Esophagus squamous epithelium (tissue), 4 donors: ENCODE measurements at regions not wholly inside any gene's neighbourhood (a gene's known extent, or its start where the extent isn't known, plus 50 kb on each side); places are given as distances from the start of the nearest gene placed in this dataset.

Source experiments
- POLR2A ChIP-seq, 4 donors: fragments of 450-650 bp; IDR thresholded peaks; one replicate each; pipeline ENCODE4 v1.6.1; 2017; ENCODE audit warnings: antibody characterized with exemption in 4 of 4, mild to moderate bottlenecking in 4 of 4, moderate library complexity in 3 of 4
- TF ChIP-seq, protein P1 (sequence below), 6 experiments: fragments of 450-650 bp in 4 of 6; fragments of 200-600 bp in 2 of 6; sonication (generic) in 2 of 6; IDR thresholded peaks; one replicate each; pipeline ENCODE4 v1.5.1; 2016 to 2019; ENCODE audit warnings: antibody characterized with exemption in 6 of 6, mild to moderate bottlenecking in 4 of 6, moderate library complexity in 4 of 6

DNA sequence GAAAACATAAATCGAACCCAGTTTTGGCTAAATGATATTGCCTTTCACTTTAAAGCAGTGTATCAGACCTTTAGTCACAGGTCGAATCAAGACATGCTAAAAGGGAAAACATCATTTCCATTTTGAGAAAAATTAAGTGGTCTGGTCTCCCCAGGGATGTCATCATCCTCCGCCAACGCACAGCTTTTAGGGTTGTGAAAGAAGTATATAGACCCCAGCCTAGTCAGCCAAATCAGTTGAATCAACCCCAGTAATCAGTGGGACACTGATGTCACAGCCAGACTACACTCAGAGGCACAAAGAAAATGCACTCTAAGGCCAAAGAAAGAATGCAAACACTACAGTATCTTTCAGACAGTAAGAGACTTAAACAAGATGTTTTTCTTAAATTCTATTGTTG lies 187.4 kb downstream of the ZIC4 start:
- TF ChIP-seq, protein P1, sequence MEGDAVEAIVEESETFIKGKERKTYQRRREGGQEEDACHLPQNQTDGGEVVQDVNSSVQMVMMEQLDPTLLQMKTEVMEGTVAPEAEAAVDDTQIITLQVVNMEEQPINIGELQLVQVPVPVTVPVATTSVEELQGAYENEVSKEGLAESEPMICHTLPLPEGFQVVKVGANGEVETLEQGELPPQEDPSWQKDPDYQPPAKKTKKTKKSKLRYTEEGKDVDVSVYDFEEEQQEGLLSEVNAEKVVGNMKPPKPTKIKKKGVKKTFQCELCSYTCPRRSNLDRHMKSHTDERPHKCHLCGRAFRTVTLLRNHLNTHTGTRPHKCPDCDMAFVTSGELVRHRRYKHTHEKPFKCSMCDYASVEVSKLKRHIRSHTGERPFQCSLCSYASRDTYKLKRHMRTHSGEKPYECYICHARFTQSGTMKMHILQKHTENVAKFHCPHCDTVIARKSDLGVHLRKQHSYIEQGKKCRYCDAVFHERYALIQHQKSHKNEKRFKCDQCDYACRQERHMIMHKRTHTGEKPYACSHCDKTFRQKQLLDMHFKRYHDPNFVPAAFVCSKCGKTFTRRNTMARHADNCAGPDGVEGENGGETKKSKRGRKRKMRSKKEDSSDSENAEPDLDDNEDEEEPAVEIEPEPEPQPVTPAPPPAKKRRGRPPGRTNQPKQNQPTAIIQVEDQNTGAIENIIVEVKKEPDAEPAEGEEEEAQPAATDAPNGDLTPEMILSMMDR (IDR thresholded peaks at IDR 0.05), result no peak
- TF ChIP-seq POLR2A (IDR thresholded peaks at IDR 0.05), result no peak
